Liver (tissue), 3 donors: ENCODE measurements at regions not wholly inside any gene's neighbourhood (a gene's known extent, or its start where the extent isn't known, plus 50 kb on each side); places are given as distances from the start of the nearest gene placed in this dataset.

Source experiments
- CTCF ChIP-seq: fragments of 150-350 bp; IDR thresholded peaks from 2 replicates; pipeline ENCODE4 v1.5.1; 2017; ENCODE audit warnings: improper control_type of control experiment, low read depth, low read length; ENCODE audit not compliant: missing input control
- EGR1 ChIP-seq, 2 donors: IDR thresholded peaks; 2 replicates each; pipeline ENCODE4 v1.6.1; 2016 to 2018; ENCODE audit warnings: antibody characterized with exemption in 2 of 2, low read depth in 2 of 2
- JUND ChIP-seq, 2 donors: IDR thresholded peaks; 2 replicates each; pipeline ENCODE4 v1.6.1; 2016; ENCODE audit warnings: antibody characterized with exemption in 2 of 2
- MAX ChIP-seq: IDR thresholded peaks from 2 replicates; pipeline ENCODE4 v1.6.1; 2016; ENCODE audit warnings: antibody characterized with exemption
- RAD21 ChIP-seq, 2 donors: IDR thresholded peaks; 2 replicates each; pipeline ENCODE4 v1.6.1; 2016; ENCODE audit warnings: antibody characterized with exemption in 2 of 2, mild to moderate bottlenecking in 2 of 2
- REST ChIP-seq: IDR thresholded peaks from 2 replicates; pipeline ENCODE4 v1.6.1; 2016; ENCODE audit warnings: antibody characterized with exemption, mild to moderate bottlenecking
- TAF1 ChIP-seq: conservative IDR thresholded peaks from 2 replicates; pipeline ENCODE4 v1.6.1; 2016; ENCODE audit warnings: antibody characterized with exemption, mild to moderate bottlenecking
- YY1 ChIP-seq: IDR thresholded peaks from 2 replicates; pipeline ENCODE4 v1.6.1; 2016; ENCODE audit warnings: antibody characterized with exemption, mild to moderate bottlenecking
- donor health status: healthy.
- donor health status: healthy.

GRCh38 chr10:106424054-106424453, 740.5 kb downstream of the SORCS1 start:
- no peak for TF ChIP-seq MAX
- no peak for TF ChIP-seq REST
- no peak for TF ChIP-seq RAD21 (IDR thresholded peaks at IDR 0.05)
- no peak for TF ChIP-seq TAF1
- no peak for TF ChIP-seq CTCF
- no peak for TF ChIP-seq YY1
- no peak for TF ChIP-seq EGR1 (IDR thresholded peaks at IDR 0.05; ENCODE audit: low read depth in 2 of 2)
- TF ChIP-seq JUND (IDR thresholded peaks at IDR 0.05): no peak
